H1 (cell line): ENCODE measurements at regions not wholly inside any gene's neighbourhood (a gene's known extent, or its start where the extent isn't known, plus 50 kb on each side); places are given as distances from the start of the nearest gene placed in this dataset.

Experiments
- CTCF ChIA-PET: fragments of 300-600 bp; sonication (Branson Sonifier 250); formaldehyde crosslinking; loops from one replicate; lab custom pipeline; 2021; ENCODE audit not compliant: partially characterized antibody; lab: Charles Lee
- POLR2A ChIA-PET: fragments of 300-600 bp; sonication (Branson Sonifier 250); formaldehyde crosslinking; loops from one replicate; lab custom pipeline; 2021; ENCODE audit warnings: inconsistent platforms; ENCODE audit not compliant: partially characterized antibody; lab: Charles Lee
- DNase-seq, 2 experiments: peaks; one replicate each; pipeline versions ENCODE4 v3.0.0 to v3.0.0-alpha.2; 2010 to 2022; ENCODE audit warnings: low spot score in 2 of 2, low read depth in 1 of 2, mixed read lengths in 1 of 2
- FAIRE-seq: peaks from 2 replicates; lab custom pipeline; 2011; peaks lifted over from hg19 to GRCh38; lab: Jason Lieb, UNC
- H2AFZ ChIP-seq: 2 replicates; pipeline ENCODE4 v1.8.1; 2012; ENCODE audit warnings: low read length, inconsistent platforms
- H2AK5ac ChIP-seq: 2 replicates; pipeline ENCODE4 v1.6.1; 2013; ENCODE audit warnings: low read depth, low read length
- H2BK120ac ChIP-seq: replicated peaks from 2 replicates; pipeline ENCODE3; 2013; ENCODE audit warnings: low read depth, low read length, inconsistent platforms
- H2BK12ac ChIP-seq: 2 replicates; pipeline ENCODE4 v1.6.1; 2013; ENCODE audit warnings: low read depth, low read length
- H2BK15ac ChIP-seq: 2 replicates; pipeline ENCODE4 v1.6.1; 2013; ENCODE audit warnings: low read length
- H2BK20ac ChIP-seq: 2 replicates; pipeline ENCODE4 v1.6.1; 2013; ENCODE audit warnings: low read length
- H2BK5ac ChIP-seq: 2 replicates; pipeline ENCODE4 v1.6.1; 2013; ENCODE audit warnings: low read depth, low read length
- H3K14ac ChIP-seq: 2 replicates; pipeline ENCODE4 v1.6.1; 2013; ENCODE audit warnings: inconsistent platforms; ENCODE audit not compliant: insufficient read length
- H3K18ac ChIP-seq: 2 replicates; pipeline ENCODE4 v1.6.1; 2013; ENCODE audit warnings: low read length; ENCODE audit errors: extremely low read depth
- H3K23ac ChIP-seq: 2 replicates; pipeline ENCODE4 v1.6.1; 2013; ENCODE audit warnings: inconsistent platforms; ENCODE audit not compliant: insufficient read length
- H3K23me2 ChIP-seq: 2 replicates; pipeline ENCODE4 v1.6.1; 2013; ENCODE audit warnings: low read depth, low read length
- H3K27ac ChIP-seq: 2 replicates; pipeline ENCODE4 v1.6.1; 2011; ENCODE audit warnings: low read depth, low read length, inconsistent platforms
- H3K27me3 ChIP-seq, 4 experiments: replicated peaks in 1 of 4; 1 replicate in 1 of 4; 2 replicates in 3 of 4; pipeline versions ENCODE4 v1.6.1 to v1.8.1; 2011 to 2013; ENCODE audit warnings: low read length in 3 of 4, mild to moderate bottlenecking in 3 of 4, inconsistent platforms in 2 of 4, mixed read lengths in 2 of 4, moderate library complexity in 1 of 4; ENCODE audit not compliant: control insufficient read depth in 3 of 4, insufficient read depth in 3 of 4; ENCODE audit errors: extremely low read depth in 1 of 4
- H3K36me3 ChIP-seq, 4 experiments: 2 replicates each; pipeline versions ENCODE4 v1.6.1 to v1.8.1; 2011 to 2013; ENCODE audit warnings: mild to moderate bottlenecking in 4 of 4, low read length in 3 of 4, moderate library complexity in 2 of 4, control low read depth in 1 of 4, inconsistent platforms in 1 of 4; ENCODE audit not compliant: insufficient read depth in 4 of 4, control insufficient read depth in 2 of 4
- H3K4ac ChIP-seq: replicated peaks from 2 replicates; pipeline ENCODE3; 2013; ENCODE audit warnings: low read length, low read depth, mixed read lengths, inconsistent platforms; ENCODE audit not compliant: insufficient read length
- H3K4me1 ChIP-seq, 4 experiments: replicated peaks in 1 of 4; 1 replicate in 1 of 4; 2 replicates in 3 of 4; pipeline versions ENCODE4 v1.6.1 to v1.8.1; 2011 to 2013; ENCODE audit warnings: low read length in 3 of 4, inconsistent platforms in 2 of 4, mixed read lengths in 1 of 4; ENCODE audit not compliant: insufficient read depth in 4 of 4, control insufficient read depth in 3 of 4
- H3K4me2 ChIP-seq, 2 experiments: 2 replicates each; pipeline versions ENCODE4 v1.6.1 to v1.8.1; 2011 to 2013; ENCODE audit warnings: low read depth in 2 of 2, low read length in 2 of 2, control low read depth in 1 of 2, inconsistent platforms in 1 of 2, mild to moderate bottlenecking in 1 of 2; ENCODE audit not compliant: insufficient read depth in 1 of 2
- H3K4me3 ChIP-seq, 4 experiments: fragments of 200-600, 300-600 bp in 1 of 4; sonication (generic), shearing (Covaris generic), sonication (Bioruptor Twin) in 1 of 4; 2 replicates each; pipeline versions ENCODE4 v1.5.1 to v1.8.1; 2011 to 2016; ENCODE audit warnings: low read length in 4 of 4, low read depth in 3 of 4, control low read depth in 2 of 4, inconsistent platforms in 2 of 4, mild to moderate bottlenecking in 2 of 4, mixed read lengths in 1 of 4, moderate library complexity in 1 of 4; ENCODE audit not compliant: insufficient read depth in 2 of 4; ENCODE audit errors: extremely low read depth in 1 of 4
- H3K56ac ChIP-seq: replicated peaks from 2 replicates; pipeline ENCODE3; 2013; ENCODE audit warnings: low read depth, mild to moderate bottlenecking, mixed read lengths, low read length, inconsistent platforms; ENCODE audit not compliant: insufficient read length
- H3K79me1 ChIP-seq: 2 replicates; pipeline ENCODE4 v1.6.1; 2013; ENCODE audit warnings: low read depth, low read length, control low read depth
- H3K79me2 ChIP-seq, 2 experiments: 2 replicates each; pipeline versions ENCODE4 v1.6.1 to v1.8.1; 2012 to 2013; ENCODE audit warnings: low read length in 2 of 2, mild to moderate bottlenecking in 2 of 2, inconsistent platforms in 1 of 2; ENCODE audit not compliant: insufficient read depth in 2 of 2, control insufficient read depth in 1 of 2
- H3K9ac ChIP-seq, 4 experiments: replicated peaks in 1 of 4; 1 replicate in 1 of 4; 2 replicates in 3 of 4; pipeline versions ENCODE4 v1.6.1 to v1.8.1; 2011 to 2013; ENCODE audit warnings: low read depth in 3 of 4, low read length in 3 of 4, control low read depth in 2 of 4, mild to moderate bottlenecking in 2 of 4, moderate library complexity in 2 of 4, inconsistent platforms in 1 of 4; ENCODE audit errors: extremely low read depth in 1 of 4
- H3K9me3 ChIP-seq, 2 experiments: 2 replicates each; pipeline versions ENCODE4 v1.6.1 to v1.8.1; 2012 to 2013; ENCODE audit warnings: mild to moderate bottlenecking in 2 of 2, moderate library complexity in 2 of 2, control low read depth in 1 of 2, inconsistent platforms in 1 of 2, low read depth in 1 of 2, low read length in 1 of 2, mixed read lengths in 1 of 2; ENCODE audit not compliant: insufficient read depth in 2 of 2
- H4K20me1 ChIP-seq, 2 experiments: replicated peaks in 1 of 2; 2 replicates each; pipeline versions ENCODE3 to v1.8.1; 2011 to 2013; ENCODE audit warnings: inconsistent platforms in 2 of 2, low read length in 2 of 2, mild to moderate bottlenecking in 1 of 2; ENCODE audit not compliant: insufficient read depth in 2 of 2, control insufficient read depth in 1 of 2
- H4K5ac ChIP-seq: 2 replicates; pipeline ENCODE4 v1.6.1; 2013; ENCODE audit warnings: low read length, low read depth, mixed read lengths, inconsistent platforms; ENCODE audit not compliant: insufficient read length
- H4K8ac ChIP-seq: 2 replicates; pipeline ENCODE4 v1.8.0; 2013; ENCODE audit warnings: mild to moderate bottlenecking, moderate library complexity, low read length, inconsistent platforms; ENCODE audit not compliant: insufficient read depth; ENCODE audit errors: extremely low read depth
- H4K91ac ChIP-seq: replicated peaks from 2 replicates; pipeline ENCODE3; 2013; ENCODE audit warnings: low read length, mixed read lengths, inconsistent platforms; ENCODE audit not compliant: insufficient read length
- CHD1 ChIP-seq: IDR thresholded peaks from 2 replicates; pipeline ENCODE4 v1.6.1; 2012; ENCODE audit warnings: low read depth, low read length, improper control_type of control experiment
- SP1 ChIP-seq: IDR thresholded peaks from 2 replicates; pipeline ENCODE4 v1.6.1; 2011; ENCODE audit warnings: low read depth, low read length
- TEAD4 ChIP-seq: IDR thresholded peaks from 2 replicates; pipeline ENCODE4 v1.6.1; 2012; ENCODE audit warnings: low read depth, low read length, inconsistent platforms, mixed read lengths
- ZNF274 ChIP-seq: IDR thresholded peaks from 2 replicates; pipeline ENCODE4 v1.7.0; 2012; ENCODE audit warnings: low read length, borderline replicate concordance; ENCODE audit errors: extremely low read depth
- WGBS, 2 experiments: shearing (Covaris generic) in 1 of 2; methylation state at CpG; one replicate each; pipeline versions ENCODE4 v1.1.6 to v1.1.7; 2013 to 2015; ENCODE audit warnings: low lambda C conversion rate in 2 of 2, mixed read lengths in 2 of 2, inconsistent platforms in 1 of 2, low coverage in 1 of 2, missing lambda C conversion rate in 1 of 2; ENCODE audit not compliant: insufficient replicate concordance in 2 of 2, insufficient coverage in 1 of 2, insufficient read length in 1 of 2; ENCODE audit errors: extremely low coverage in 1 of 2, missing lambda C conversion rate in 1 of 2; 5-methylcytosine and 5-hydroxymethylcytosine counted together

- 95 to 100% methylated on average over 1 to 2 of the region's 2 CpGs for WGBS, 2 experiments
- Histone ChIP-seq H2BK5ac (no peak overlapping the region), H2BK120ac (no peak overlapping the region), H4K20me1 (no peaks in the 10 kb centered on the region), H3K23ac (no peak overlapping the region), H3K79me2 (no peaks in the 10 kb centered on the region), H3K4ac (no peak overlapping the region), H3K36me3 (no peaks in the 10 kb centered on the region), H3K79me1 (no peaks in the 10 kb centered on the region), H2AFZ (no peak overlapping the region), H2BK12ac (no peak overlapping the region), H4K91ac (no peak overlapping the region), H3K4me2 (no peak overlapping the region), H2BK15ac (no peak overlapping the region), H3K18ac (no peak overlapping the region), H3K4me1 (no peaks in the 10 kb centered on the region), H3K9ac (no peak overlapping the region)
- FAIRE-seq: no peak
- POLR2A ChIA-PET: no interaction called here
- TF ChIP-seq TEAD4 (no peak), ZNF274 (no peak), SP1 (no peak), CHD1 (no peak)
- TF ChIP-seq, all 59 proteins: peak for 0
- no peaks in the 10 kb centered on the region for H3K9me3 ChIP-seq
- no peak overlapping the region for H3K27ac ChIP-seq
- no peak overlapping the region for H4K5ac ChIP-seq
- no peak overlapping the region for H2BK20ac ChIP-seq
- no peak overlapping the region for H3K14ac ChIP-seq
- no peak for DNase-seq
- H3K4me3 ChIP-seq: no peak overlapping the region
- H3K27me3 ChIP-seq: no peaks in the 10 kb centered on the region
- CTCF ChIA-PET: no interaction called here
- no peak overlapping the region for H4K8ac ChIP-seq
- H2AK5ac ChIP-seq: no peak overlapping the region
- H3K23me2 ChIP-seq: no peaks in the 10 kb centered on the region
- no peak overlapping the region for H3K56ac ChIP-seq
Measured at GRCh38 chr21:16751695-16752474, 761.0 kb upstream of the CXADR start.
